Fibroblast of lung (primary cell): ENCODE measurements at regions not wholly inside any gene's neighbourhood (a gene's known extent, or its start where the extent isn't known, plus 50 kb on each side); places are given as distances from the start of the nearest gene placed in this dataset.

Source experiments
- EZH2 ChIP-seq: IDR thresholded peaks from 2 replicates; pipeline ENCODE4 v1.5.1; 2012; ENCODE audit warnings: low read length, control low read depth, mild to moderate bottlenecking; ENCODE audit errors: missing control alignments
- TF ChIP-seq, protein P1 (sequence below), 2 donors: IDR thresholded peaks in 1 of 2; conservative IDR thresholded peaks in 1 of 2; 1 replicate in 1 of 2; 2 replicates in 1 of 2; pipeline ENCODE4 v1.5.1; 2011 to 2012; ENCODE audit warnings: low read length in 2 of 2, control low read depth in 1 of 2, inconsistent platforms in 1 of 2, low read depth in 1 of 2, mild to moderate bottlenecking in 1 of 2

DNA sequence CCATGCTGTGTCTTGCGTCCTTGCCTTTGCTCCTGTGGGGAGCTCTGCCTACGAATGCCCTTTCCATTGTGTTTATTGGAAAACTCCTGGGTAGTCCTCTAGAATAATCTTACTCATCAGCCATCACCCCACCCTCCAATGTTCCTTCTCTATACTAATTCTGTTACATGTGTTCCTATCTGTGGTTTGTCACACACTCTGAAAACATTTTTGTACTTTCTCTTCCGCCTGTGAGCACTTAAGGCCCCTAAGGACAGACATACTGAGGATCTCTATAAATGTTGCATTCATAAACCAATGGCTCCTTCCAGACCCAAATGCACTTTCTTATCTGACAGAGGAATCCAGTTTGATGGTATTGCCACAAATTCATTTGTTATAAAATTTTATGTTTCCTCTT is 53.9 kb upstream of the MON1B start:
- TF ChIP-seq, protein P1, sequence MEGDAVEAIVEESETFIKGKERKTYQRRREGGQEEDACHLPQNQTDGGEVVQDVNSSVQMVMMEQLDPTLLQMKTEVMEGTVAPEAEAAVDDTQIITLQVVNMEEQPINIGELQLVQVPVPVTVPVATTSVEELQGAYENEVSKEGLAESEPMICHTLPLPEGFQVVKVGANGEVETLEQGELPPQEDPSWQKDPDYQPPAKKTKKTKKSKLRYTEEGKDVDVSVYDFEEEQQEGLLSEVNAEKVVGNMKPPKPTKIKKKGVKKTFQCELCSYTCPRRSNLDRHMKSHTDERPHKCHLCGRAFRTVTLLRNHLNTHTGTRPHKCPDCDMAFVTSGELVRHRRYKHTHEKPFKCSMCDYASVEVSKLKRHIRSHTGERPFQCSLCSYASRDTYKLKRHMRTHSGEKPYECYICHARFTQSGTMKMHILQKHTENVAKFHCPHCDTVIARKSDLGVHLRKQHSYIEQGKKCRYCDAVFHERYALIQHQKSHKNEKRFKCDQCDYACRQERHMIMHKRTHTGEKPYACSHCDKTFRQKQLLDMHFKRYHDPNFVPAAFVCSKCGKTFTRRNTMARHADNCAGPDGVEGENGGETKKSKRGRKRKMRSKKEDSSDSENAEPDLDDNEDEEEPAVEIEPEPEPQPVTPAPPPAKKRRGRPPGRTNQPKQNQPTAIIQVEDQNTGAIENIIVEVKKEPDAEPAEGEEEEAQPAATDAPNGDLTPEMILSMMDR (conservative IDR thresholded peaks at IDR 0.05 in 1 of 2, IDR thresholded peaks at IDR 0.05 in 1 of 2; ENCODE audit: low read depth in 1 of 2, low read length in 2 of 2) = no peak
- no peak for TF ChIP-seq EZH2
